ENCODE measurements at regions not wholly inside any gene's neighbourhood (a gene's known extent, or its start where the extent isn't known, plus 50 kb on each side); places are given as distances from the start of the nearest gene placed in this dataset.

GRCh38 chr18:38851526-38851925, 1285.9 kb upstream of the CELF4 start:
- TF ChIP-seq, protein P1, sequence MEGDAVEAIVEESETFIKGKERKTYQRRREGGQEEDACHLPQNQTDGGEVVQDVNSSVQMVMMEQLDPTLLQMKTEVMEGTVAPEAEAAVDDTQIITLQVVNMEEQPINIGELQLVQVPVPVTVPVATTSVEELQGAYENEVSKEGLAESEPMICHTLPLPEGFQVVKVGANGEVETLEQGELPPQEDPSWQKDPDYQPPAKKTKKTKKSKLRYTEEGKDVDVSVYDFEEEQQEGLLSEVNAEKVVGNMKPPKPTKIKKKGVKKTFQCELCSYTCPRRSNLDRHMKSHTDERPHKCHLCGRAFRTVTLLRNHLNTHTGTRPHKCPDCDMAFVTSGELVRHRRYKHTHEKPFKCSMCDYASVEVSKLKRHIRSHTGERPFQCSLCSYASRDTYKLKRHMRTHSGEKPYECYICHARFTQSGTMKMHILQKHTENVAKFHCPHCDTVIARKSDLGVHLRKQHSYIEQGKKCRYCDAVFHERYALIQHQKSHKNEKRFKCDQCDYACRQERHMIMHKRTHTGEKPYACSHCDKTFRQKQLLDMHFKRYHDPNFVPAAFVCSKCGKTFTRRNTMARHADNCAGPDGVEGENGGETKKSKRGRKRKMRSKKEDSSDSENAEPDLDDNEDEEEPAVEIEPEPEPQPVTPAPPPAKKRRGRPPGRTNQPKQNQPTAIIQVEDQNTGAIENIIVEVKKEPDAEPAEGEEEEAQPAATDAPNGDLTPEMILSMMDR (IDR thresholded peaks at IDR 0.05), result no peak
- no peak for TF ChIP-seq POLR2A (IDR thresholded peaks at IDR 0.05)
